Hematopoietic multipotent progenitor cell treated with erythropoietin and hydrocortisone succinate and interleukin-3 and kit ligand, for 6 days (in vitro differentiated cells): ENCODE measurements at regions not wholly inside any gene's neighbourhood (a gene's known extent, or its start where the extent isn't known, plus 50 kb on each side); places are given as distances from the start of the nearest gene placed in this dataset.

Experiments
- DNase-seq: peaks from one replicate; pipeline ENCODE4 v3.0.0-alpha.2; 2015

DNA sequence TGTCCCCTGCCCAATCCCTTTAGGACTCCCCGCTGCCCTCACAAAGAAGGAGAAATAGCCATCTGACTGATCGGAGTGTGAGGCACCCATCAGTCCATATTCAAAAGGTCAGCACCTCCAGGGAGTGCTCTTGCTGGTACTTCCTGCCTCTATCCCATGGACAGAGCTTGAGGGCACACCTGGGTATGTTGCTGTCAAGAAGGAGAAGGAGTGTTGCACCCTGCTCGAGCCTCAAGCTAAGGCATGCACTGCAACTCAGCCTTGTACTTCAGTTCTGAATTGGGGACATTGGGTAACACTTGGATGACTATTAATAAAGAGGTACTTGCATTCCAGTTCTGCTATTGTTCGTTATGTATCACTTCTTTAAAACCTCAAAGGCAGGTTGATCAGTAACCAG, 190.3 kb upstream of the ZC3H12A start:
- DNase-seq, result no peak

DNA sequence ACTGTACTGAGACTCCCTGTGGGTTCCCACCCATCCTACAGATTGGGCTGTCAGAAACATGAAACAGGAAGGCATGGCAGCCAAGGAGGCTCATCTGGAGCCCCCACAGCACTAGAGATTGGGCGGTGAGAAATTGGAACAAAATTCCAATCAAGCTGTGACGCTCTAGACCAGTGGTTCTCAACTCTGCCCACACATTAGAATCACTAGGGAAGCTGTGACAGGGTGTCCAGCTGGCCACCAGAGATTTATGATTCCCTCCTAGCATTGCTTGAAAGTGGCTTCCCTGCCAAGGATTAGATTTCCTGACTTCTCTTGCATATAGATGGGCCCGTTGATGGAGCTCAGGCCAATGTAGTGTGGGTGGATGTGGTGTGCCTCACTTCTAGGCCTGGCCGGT, 187.5 kb upstream of the ZC3H12A start:
- no peak for DNase-seq

DNA sequence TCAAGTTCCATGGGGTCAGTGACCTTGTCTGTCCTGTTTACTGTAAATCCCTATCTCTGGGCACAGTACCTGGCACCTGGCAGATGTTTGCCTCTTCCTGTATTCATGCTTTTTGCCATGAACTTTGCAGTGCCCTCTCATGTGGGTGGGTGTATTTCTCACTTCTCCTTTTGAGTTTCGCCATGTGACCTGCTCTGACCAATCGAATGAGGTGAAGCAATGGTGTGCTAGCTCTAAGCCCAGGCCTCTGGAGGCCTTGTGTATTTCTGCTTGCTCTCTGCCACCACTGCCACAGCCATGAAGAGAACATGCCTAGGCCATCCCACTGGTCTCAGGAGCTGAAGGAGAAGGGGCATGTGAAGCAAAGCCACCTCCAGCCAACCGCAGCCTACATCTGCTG, 185.5 kb upstream of the ZC3H12A start:
- peak; percentile 26 for DNase-seq

DNA sequence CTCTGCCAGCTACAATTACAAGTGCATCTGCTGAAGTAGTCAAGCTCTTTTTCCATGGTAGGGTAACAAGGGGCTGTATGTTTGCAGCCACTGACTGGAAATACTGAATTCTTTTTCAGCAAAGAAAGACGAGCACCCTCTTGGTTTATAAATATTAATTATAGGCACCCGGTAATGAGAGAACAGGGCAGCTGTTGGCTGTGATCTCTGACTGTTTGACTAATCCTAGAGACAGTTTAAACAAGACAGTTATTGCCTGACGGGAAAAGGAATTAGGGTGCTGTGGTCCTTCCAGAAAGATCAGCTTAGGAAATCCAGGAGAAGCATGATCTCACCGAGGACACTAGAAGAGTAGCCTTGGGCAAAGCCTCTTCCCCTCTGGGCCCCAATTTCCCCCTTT, 183.7 kb upstream of the ZC3H12A start:
- DNase-seq, result no peak

DNA sequence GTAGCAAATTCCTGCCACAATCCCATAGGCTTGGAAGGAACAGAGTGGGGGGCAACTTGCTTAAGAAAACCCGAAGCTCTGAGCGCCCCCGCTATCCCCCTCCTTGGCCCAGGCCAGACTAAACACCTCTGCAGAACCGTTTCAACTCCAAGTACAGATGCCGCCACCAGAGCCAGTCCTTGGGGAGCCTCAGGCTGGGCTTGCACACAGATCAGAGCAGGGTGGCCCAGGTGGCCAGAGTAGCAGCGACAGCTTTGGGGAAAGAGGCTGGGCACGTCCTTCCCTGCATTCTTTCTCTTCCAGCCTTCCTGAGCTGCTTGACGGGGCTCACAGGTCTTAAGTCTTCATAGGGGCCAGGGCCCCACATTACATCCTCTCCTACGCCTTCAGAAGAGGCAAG, 181.6 kb upstream of the ZC3H12A start:
- no peak for DNase-seq

DNA sequence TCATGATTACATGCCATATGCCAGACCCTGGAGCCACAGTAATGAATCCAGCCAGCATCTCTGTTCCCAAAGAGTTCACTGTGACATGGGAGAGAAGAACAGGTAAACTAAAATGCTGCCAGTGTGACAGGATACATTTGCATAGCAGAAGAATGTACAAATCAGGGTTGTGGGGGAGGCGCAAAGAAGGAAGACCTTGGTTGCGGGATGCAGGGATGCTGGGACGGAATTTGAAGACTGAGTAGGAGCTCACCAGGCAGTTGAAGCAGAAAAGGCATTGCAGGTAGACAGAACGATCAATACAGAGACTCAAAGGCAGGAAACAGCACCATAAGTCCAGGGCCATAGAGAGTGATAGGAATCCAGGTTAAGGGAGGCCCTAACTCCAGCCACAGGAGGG, 180.3 kb upstream of the ZC3H12A start:
- no peak for DNase-seq

DNA sequence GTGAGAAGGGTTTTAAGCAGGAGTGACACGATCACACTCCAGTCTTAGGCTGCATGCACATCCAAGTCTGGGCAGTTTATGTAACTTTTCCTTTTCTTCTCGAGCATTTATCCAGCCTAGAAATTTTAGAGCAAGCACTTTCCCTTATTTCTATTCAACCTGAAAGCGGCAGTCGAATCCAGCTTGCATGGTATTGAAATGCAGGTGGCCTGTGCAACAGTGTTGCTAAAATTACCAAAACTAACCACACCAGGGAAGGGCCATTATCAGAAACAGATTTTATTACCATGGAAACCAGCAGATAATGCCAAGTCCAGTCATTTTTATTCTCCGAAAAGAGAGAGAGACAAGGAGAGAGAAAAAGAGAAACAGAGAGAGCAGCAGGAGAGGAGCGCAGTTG, 179.9 kb upstream of the ZC3H12A start:
- DNase-seq, result no peak

DNA sequence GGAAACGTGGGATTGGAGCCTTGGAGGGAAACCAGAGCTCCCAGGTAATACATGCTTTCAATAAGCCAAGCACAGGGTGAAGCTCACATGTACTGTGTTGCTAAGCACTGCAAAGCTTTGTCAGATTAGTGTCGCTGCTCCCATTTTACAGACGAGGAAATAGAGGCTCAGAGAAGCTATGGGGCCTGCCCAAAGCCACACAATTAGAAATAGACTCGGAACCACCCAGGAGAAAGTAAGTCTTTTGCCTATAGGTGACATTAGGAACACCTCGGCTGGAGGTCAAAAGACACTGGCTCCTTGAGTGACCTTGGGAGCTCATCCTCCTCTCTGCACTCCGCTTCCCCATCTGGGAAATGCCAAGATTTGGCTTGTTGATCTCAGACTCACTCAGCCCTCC, 175.6 kb upstream of the ZC3H12A start:
- no peak for DNase-seq

DNA sequence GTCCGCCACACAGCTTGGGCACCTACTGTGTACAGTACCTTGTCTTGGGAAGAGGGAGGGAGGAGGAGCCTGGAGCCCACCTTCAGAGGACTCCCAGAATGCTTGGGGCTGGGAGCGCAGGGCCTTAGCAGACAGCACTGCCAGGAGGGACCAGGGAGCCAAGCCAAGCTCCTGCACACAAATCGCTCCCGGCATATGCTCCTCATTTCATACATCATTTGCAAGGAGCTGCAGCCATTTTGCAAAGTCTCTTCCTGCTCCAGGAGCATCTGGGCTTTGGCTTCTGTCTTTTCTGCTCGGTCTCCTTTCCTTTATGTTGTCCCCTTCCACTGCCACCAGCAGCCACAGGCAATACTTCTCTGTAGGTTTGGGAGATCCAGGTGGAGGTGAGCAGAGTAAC, 175.2 kb upstream of the ZC3H12A start:
- DNase-seq, result no peak

DNA sequence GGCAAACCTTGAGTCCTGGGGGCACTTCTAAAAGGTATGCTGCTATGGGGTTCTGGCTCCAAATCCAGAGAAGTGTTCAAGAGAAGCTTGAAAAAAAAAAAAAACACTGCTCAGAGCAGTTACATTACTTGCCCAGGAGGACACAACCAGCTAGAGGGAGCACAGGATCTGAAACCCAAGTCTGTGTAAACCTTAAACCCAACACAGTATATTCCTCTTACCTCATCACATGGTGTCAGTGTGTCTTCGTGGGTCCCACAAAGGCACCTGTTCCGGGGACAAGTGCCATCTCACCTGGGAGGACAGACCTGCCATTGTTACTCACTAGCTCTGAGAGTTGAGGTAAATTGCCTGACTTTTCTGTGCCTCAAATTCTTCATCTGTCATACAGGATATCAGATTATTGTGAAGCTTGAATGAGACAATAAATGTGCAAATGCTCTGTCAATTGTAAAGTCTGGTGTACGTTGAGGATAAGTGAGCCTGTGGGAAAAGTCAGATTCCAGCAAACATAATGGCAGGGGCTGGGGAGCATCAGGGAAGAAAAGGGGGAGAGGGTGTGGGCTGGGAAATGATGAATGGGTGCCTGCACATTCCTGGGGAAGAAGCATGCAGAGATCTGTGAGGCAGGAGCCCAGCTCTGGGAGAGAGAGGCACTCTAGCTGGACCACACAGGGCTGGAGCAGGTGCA, 170.4 kb upstream of the ZC3H12A start:
- DNase-seq, result no peak

DNA sequence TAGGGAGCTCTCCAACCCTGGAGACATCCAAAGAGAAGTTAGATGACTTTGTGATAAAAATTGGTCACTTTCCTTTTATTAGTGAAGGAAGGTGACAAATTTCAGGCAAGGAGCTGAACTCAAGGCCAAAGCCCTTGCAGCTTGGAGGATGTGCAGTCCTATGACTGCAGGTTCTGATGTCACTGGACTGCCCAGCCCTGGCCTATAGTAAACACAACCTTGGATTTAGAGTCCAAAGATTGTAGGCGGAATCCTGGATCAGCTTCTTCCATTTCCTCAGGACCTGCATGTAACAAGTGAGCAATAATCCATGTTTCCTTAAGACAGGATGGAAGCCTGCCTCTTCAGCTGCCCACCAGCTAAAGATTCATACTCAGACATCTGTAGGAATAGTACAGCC, 169.3 kb upstream of the ZC3H12A start:
- DNase-seq, result no peak

DNA sequence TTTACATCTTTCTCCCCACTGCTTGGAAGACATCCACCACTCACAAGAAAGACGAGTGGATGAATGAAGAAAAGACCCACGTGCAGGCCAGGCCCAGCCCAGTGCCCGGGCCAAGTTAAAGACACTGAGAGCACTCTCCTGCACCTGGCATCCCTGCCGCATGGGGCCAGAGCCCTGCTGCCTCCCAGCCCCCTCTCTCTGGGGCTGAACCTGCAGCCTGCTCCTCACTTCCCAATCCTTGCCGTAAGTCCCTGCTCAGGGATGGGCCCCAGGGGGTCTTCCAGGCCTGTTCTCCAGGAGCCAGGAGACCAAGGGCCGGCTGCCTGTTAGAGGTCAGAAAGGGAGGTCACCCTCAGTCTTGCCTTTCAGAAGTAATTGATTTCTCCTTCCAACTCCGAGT, 168.5 kb upstream of the ZC3H12A start:
- no peak for DNase-seq

DNA sequence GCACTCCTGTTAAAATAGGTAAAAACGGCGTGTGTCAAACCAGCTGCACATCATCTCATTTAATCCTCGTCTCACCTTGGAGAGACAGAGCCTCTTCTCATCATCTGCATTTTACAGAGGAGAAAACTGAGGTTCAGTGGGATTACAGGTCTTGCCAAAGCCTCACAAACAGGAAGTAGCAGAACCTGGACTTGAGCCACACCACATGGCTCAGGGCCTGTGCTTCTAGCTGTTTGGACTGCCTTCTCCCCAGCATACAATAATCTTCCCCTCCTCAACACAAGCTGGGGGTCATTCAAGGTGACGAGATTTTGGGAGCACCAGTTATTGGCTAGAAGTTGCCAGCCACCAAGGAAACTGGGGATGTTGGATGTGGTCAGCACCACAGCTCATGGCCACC, 167.9 kb upstream of the ZC3H12A start:
- no peak for DNase-seq

DNA sequence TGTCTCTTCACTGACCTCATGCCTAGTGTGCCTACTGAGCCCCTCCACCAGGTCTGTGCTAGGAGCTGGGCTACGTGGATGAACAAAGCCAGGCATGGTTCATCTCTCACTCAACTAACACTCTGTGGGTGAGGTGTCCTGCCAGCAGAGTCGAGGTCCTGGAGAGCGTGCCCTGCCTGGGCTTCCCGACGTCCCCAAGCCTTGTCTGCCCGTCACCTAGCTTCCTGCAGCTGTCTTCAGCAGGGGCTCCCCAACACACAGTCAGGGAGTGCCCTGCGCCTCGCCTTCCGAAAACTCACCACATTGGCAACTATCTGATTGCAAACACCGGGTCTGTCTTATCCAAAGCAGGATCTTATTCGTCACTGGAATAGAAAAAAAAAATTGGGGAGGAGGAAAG, 167.5 kb upstream of the ZC3H12A start:
- DNase-seq, result no peak

DNA sequence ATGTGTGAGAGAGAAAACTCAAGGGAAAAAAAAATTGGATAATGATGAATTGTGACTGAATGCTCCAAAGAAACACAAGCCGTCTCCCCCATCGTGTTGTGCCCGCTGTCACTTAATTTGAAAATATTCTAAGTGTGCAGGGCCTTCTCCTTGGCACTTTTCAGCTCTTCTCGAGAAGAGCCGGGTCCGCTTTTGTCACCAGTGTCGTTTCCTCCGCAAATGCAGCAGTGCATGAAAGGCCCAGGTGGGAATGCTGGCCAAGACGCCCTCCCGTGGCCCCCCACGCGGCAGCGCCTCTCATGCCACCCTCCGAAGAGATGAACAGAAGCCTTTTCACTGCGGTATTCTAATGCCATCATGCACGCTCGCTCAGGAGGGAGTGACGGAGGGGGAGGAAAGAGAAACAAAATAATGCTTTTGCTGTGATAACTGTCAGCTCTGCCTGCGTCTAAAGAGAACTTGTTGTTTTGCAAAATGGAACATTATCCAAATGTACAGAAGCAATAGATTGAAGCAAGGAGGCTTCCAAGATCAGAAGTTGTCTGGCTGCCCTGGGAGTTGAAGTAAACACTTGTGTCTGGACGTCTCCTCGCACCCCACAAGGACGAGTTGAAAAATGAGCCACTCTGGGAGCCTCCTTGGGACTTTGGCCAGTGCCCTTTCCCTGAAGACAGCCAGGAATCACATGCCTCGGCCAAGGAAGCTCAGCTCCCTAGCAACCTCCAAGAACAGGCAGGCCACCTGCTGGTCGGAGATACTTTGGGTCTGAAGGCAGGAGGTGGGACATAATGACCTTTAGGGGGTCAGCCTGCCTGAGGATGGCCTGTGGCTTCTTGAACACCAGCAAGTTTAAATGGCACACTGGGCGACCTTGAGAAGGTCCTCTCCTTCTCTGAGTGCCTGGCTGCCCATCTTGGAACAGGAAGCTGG, 166.1 kb upstream of the ZC3H12A start:
- no peak for DNase-seq

DNA sequence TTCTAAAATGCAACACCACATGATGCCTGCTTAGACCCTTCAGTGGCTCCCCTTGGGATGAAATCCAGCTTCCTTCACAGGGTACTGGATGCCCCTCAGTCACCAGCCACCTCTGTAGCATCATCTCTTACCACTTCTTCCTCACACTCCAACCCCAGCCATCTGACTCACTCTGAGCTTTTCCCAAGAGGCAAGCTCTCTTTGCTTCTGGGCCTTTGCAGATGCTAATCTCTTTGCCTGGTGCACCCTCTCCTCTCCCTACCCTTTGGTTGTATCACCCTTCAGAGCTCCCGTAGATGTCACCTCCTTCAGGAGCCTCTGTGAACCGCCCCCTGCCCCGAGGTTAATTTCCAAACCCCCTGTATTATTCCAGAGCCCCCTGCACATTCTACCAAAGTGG, 164.8 kb upstream of the ZC3H12A start:
- DNase-seq, result no peak

DNA sequence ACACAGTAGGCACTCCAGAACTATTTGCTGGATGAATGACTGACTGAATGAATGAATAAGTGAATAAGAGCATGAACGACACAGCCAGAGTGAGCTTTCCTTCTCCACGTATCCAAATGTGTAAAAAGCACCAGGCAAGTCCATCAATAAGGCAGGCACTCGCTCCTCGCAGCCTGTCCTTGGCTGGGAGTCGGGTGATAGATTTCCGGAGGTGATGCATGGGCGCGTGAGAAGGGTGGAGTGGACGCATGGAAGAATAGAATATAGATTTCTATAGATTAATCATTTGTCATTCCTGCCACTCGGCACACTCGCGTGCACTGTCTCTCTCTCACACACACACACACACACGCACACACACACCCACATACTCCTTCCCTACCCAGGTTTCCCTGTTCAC, 164.3 kb upstream of the ZC3H12A start:
- no peak for DNase-seq

DNA sequence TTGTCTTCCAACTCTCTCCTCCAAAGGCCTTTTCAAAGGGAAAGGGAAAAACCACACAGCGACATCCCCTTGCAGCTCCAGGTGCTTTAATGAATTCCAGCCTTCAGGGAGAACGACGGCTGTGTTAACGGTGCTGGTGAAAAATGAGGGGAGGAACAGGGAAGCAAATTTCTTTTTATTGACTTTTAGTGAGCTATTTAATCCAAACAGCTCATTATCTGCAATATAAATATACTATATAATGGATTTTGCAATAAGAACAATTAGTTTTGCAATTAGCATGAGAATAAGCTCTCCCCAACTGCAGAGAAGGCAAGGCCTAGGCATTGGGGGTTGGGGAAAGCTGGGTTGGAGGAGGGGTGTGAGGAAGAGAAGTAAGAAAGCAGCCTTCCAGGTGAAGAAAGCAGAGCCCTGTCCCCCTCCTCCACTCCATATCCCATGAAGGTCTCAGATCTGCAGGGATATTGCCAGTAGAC, 159.0 kb upstream of the ZC3H12A start:
- no peak for DNase-seq

DNA sequence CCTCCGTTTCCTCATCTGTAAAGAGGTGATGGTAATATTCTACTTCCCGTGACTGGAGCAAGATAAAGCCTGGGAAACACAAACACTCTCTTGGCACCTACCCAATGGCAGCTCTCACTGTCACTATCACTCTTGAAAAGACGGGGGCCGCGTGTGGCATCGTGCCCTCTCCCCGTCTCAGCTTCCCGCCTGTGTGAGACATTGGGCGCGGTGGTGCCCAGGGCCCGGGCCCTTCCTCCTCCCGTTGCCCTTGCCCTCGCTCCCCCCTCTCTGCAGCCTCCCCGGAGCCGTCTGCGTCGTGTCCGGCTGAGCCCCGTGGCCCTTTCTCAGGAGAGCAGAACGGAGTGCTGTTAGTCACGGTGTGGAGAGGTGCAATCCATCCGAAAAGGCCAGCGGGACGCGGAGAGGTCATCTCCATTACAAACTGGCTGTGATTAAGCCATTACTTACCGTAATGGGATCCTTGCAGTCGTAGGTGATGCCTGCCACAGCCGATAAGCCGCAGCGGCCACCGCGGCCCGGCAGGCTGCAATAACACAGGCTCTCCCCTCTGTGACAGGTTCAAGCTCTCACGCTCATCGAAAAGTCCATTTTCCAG, 156.4 kb upstream of the ZC3H12A start:
- DNase-seq, result no peak

DNA sequence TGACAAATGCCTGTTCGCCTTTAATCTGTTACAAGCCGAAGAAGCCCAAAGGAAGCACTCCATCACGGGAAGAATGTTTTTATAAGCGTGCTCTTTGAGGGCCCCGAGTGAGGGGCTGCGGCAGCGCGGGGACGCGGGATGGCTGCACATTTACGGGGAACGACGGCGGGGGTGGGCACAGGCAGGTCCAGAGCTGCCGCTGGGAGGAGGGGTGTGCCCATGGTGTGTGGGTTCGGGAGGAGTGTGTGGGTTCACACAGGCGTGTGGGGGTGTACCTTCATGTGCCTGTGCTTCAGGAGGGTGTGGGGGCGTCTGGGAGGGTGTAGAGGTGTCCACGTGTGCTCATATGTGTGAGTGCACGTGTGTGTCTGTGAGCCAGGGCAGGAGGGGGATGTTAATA, 155.9 kb upstream of the ZC3H12A start:
- no peak for DNase-seq

DNA sequence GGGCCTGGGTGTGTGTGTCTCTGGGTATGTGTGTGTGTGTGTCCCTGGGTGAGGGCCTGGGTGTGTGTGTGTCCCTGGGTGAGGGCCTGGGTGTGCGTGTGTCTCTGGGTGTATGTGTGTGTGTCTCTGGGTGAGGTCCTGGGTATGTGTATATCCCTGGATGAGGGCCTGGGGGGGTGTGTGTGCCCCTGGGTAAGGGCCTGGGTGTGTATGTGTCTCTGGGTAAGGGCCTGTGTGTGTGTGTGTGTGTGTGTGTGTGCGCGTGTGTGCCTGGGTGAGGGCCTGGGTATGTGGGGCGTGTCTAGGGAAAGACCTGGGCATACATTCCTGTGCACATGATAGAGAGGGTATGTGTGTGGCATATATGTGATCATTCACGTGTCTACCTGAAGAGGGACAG, 155.1 kb upstream of the ZC3H12A start:
- DNase-seq, result no peak

DNA sequence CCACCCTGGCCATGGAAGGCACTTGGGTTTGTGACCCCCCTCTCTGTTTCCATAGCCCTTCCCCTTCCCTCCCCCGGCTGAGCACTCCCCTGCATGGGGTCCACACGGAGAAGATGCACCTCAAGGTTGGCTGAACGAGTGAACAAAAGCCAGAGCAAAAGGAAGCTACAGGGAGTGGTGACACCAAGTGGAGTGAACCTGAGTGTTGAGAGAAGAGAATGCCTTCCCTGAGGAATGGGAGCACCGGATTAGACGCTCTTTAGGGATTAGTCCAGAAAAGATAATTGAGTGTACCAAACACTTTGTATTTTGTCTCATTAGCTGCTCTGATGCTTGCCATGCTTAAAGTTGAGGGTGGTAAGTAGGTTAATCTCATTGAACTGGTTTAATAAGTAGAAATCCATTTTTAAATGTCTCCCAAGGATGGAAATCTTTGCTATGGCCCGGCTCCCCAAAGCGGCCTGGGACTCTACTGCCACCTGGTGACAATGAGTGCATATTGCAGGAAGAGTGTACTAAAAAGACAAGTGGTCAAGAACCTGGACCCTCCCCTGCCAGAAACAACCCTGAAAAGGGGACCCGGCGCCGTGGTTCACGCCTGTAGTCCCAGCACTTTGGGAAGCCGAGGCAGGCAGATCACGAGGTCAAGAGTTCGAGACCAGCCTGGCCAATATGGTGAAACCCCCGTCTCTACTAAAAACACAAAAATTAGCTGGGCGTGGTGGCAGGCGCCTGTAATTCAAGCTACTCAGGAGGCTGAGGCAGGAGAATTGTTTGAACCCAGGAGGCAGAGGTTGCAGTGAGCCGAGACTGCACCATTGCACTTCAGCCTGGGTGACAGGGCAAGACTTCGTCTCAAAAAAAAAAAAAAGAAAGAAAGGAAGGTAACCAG, 150.6 kb upstream of the ZC3H12A start:
- DNase-seq, result peak; percentile 50

DNA sequence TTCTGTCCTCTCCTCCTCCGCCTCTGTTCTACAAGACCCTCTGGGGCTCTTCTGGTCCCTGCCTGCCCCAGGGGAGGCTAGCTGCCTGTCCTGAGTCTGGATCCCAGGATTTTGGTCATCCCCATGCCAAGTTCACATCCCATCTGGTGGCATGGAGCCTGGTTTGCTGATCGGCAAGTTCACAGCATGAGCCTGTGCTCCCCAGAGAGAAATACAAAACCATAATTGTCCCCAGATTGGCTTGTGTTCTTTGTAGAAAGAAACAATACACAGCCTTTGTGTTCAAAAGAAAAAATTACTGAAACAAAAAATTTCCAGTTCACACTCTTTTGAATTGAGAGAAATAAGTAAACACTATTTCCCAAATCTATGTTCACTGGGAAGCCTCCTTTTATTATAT, 149.4 kb upstream of the ZC3H12A start:
- no peak for DNase-seq
